A549 (cell line): ENCODE measurements at regions not wholly inside any gene's neighbourhood (a gene's known extent, or its start where the extent isn't known, plus 50 kb on each side); places are given as distances from the start of the nearest gene placed in this dataset.

Experiments used
- BCL3 ChIP-seq: fragments of >200 bp; sonication (Bioruptor Twin); formaldehyde crosslinking; IDR thresholded peaks from 3 replicates; pipeline ENCODE4 v1.6.1; 2016
- CTCF ChIP-seq: fragments of >200 bp; sonication (Bioruptor Twin); formaldehyde crosslinking; IDR thresholded peaks from 3 replicates; pipeline ENCODE4 v1.5.1; 2016
- EP300 ChIP-seq, 2 experiments: fragments of >200 bp; sonication (Bioruptor Twin); formaldehyde crosslinking; IDR thresholded peaks; 2 replicates in 1 of 2; 3 replicates in 1 of 2; pipeline ENCODE4 v1.6.1; 2016 to 2017
- HMGXB4 ChIP-seq: fragments of 250-450 bp; sonication (Bioruptor Pico); IDR thresholded peaks from 2 replicates; pipeline ENCODE4 v1.5.0; 2021; ENCODE audit warnings: mild to moderate bottlenecking, moderate library complexity, borderline replicate concordance
- POLR2A ChIP-seq: IDR thresholded peaks from 2 replicates; pipeline ENCODE4 v1.6.1; 2012; ENCODE audit warnings: mild to moderate bottlenecking, low read length
- REST ChIP-seq: fragments of 200-600 bp; sonication (generic); IDR thresholded peaks from 2 replicates; pipeline ENCODE4 v1.6.1; 2016; ENCODE audit warnings: antibody characterized with exemption, mild to moderate bottlenecking, moderate library complexity
- TP53 ChIP-seq: fragments of 250-450 bp; sonication (Bioruptor Pico); IDR thresholded peaks from 2 replicates; pipeline ENCODE4 v1.5.0; 2021; ENCODE audit warnings: mild to moderate bottlenecking, moderate library complexity
- USF2 ChIP-seq: fragments of 450-650 bp; IDR thresholded peaks from 2 replicates; pipeline ENCODE4 v1.6.1; 2014; ENCODE audit warnings: antibody characterized with exemption

GRCh38 chr16:5852151-5852550 is 754.6 kb upstream of the EEF2KMT start:
- TF ChIP-seq BCL3 (no peak), POLR2A (no peak), HMGXB4 (CRISPR knock-in tag) (no peak), TP53 (CRISPR knock-in tag) (no peak), REST (no peak), EP300 (IDR thresholded peaks at IDR 0.05) (no peak), CTCF (no peak), USF2 (no peak)
